ENCODE measurements at regions not wholly inside any gene's neighbourhood (a gene's known extent, or its start where the extent isn't known, plus 50 kb on each side); places are given as distances from the start of the nearest gene placed in this dataset.
"Not testable (repeated sequence)": the region's sequence is repeated elsewhere in the genome, so short reads cannot be mapped to it uniquely, and the experiment has no call there.

- no peak for DNase-seq
These were observed 102.2 kb upstream of the DAB2 start for GRCh38 chr5:39526914-39527477.

DNA sequence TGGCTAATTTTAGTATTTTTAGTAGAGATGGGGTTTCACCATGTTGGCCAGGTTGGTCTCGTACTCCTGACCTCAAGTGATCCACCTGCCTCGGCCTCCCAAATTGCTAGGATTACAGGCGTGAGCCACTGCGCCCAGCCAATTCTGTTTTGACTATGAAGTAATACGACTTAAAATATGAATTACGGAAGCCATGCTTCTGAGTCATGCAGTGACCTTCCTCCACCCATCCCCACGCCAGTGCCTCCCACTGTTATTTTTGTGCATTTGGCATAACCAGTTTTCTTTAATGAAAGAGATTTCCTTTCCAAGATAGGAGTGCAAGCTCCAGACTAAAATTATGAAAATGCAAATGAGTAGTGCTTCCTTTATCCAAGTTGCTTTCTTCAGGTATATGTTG, 101.0 kb upstream of the DAB2 start:
- DNase-seq = not testable (repeated sequence)

GRCh38 chr5:39525271-39525670, 100.5 kb upstream of the DAB2 start:
- DNase-seq = no peak

DNA sequence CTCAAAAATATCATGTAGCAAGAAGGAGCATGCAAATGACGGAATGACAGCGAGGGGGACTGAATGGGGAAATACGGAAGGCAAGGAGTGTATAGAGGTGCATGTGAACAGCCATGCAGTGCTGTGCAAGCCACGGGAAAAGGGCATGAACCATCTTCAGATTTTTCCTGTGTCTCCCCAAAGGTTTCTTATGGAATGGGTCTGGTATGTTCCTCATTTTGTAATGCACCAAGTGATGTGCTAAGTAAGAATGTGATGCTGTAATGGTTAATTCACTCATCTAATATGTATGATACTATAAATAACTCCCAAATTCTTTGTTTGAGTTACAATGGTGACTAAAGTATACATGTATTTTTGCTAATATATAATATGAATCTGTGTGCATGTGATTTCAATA, 99.0 kb upstream of the DAB2 start:
- no peak for DNase-seq

GRCh38 chr5:39521940-39522590, 97.3 kb upstream of the DAB2 start:
- DNase-seq = no peak

DNA sequence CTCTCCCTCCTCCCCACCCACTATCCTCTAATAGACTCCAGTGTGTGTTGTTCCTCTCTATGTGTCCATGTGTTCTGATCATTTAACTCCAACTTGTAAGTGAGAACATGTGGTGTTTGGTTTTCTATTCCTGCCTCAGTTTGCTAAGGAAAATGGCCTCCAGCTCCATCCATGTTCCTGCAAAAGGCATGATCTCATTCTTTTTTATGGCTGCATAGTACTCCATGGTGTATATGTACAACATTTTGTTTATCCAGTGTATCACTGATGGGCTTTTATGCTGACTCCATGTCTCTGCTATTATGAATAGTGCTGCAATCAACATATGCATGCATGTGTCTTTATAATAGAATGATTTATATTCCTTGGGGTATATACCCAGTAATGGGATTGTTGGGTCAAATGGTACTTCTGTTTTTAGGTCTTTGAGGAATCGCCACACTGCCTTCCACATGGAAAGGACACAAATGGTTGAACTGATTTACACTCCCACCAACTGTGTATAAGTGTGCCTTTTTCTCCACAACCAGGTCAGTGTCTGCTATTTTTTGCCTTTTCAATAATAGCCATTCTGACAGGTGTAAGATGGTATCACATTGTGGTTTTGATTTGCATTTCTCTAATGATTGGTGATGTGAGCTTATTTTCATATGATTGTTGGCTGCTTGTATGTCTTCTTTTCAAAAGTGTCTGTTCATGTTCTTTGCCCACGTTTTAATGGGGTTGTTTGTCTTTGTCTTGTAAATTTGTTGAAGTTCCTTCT, 96.5 kb upstream of the DAB2 start:
- no peak for DNase-seq

- DNase-seq = no peak
These were observed 95.4 kb upstream of the DAB2 start for GRCh38 chr5:39520232-39520572.

GRCh38 chr5:39519566-39520231, 94.9 kb upstream of the DAB2 start:
- no peak for DNase-seq

DNA sequence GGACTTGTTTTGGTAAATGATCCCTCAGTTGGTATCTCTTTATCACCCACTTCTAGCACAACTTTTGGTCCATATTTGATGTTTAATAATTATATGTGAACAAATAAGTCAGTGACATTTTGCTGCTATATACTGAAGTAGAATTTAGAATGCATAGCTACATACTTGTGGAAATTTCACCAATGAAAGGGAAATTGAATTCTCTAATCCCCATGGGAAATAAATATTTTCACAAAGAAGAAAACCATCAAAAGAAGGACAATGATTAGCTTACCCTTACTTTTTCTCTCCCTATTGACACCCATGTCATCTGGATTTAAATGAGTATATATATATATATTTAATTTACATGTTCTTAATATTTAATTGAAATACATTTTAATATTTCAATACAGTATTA, 94.3 kb upstream of the DAB2 start:
- no peak for DNase-seq

- no peak for DNase-seq
These were observed 93.7 kb upstream of the DAB2 start for GRCh38 chr5:39518516-39518915.

DNA sequence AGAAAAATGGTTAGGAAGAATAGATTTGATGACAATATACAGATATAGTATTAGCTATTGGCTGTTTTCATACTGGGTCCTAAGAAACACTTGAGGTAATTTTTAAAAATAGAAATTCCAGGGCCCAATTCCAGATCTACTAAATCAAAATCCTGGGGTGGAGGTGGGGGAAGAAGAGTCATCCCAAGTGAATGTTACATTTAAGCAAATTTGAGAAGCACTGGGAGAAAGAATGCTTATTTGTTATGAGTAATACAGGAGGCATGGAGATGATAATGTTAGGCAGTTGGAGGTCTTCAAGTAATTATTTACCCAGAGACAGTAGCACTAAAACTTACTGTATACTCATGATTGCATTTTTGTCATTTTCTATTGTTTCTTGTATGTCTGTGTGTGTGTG, 93.0 kb upstream of the DAB2 start:
- DNase-seq = no peak

GRCh38 chr5:39515881-39516280, 91.1 kb upstream of the DAB2 start:
- DNase-seq = no peak

GRCh38 chr5:39513236-39513635, 88.5 kb upstream of the DAB2 start:
- no peak for DNase-seq

DNA sequence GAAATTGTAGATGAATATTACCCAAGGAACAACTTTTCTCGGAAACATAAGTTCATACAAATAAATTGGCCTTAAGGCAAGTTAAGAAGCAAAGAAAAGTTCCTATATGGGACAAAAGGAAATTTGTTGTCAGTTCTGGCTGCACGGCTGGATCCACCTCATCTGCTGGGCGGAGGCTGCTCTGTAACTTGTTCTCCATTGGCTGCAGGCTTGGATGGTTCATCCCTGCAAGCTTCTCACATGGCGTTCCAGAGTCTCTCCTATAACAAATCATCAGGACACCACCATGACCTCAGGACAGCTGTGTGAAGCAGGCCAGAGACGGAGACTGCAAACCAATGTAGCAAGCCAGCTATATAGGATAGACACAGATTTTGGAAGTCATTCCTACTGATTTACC, 81.4 kb upstream of the DAB2 start:
- no peak for DNase-seq

DNA sequence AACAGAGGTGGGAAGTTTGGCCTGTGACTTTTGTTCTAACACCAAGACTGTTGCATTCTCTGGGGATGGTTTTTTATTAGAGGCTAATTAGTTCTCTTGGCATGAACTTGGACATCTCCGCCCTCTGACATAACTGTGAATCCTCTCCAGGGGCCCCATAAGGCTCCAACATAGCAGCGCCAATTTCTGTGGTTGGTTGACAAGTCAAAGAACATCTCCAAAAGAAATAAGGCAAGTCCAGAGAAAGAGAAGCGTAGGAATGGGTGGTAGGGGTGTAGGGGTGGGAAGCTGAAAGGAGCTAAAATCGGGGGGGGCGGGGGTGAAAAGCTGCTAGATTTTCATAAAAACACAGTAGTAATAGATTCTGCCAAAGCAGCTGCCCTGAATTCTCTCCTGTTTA, 81.0 kb upstream of the DAB2 start:
- no peak for DNase-seq

- DNase-seq = no peak
These were observed 80.6 kb upstream of the DAB2 start for GRCh38 chr5:39505363-39505762.

- DNase-seq = no peak
These were observed 78.4 kb upstream of the DAB2 start for GRCh38 chr5:39503155-39503554.

DNA sequence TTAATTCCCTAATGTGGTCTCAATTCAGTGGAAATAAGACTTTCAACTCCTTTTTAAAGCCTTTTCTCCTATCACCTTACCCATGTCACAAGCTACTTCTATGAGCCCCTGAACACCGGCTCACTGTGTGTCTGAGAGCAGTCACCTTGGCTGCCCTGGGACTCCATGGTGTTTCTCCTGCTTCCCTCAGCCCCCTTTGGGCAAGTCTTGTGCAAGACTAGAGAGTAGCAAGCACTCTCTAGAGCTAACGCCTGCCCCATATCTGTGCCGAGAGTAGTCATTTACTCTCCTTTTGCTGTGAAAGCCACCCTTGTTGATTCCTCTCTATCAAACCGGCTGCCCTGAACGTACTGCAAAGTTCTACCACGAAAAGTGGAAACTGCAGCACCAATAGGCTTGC, 77.9 kb upstream of the DAB2 start:
- no peak for DNase-seq

DNA sequence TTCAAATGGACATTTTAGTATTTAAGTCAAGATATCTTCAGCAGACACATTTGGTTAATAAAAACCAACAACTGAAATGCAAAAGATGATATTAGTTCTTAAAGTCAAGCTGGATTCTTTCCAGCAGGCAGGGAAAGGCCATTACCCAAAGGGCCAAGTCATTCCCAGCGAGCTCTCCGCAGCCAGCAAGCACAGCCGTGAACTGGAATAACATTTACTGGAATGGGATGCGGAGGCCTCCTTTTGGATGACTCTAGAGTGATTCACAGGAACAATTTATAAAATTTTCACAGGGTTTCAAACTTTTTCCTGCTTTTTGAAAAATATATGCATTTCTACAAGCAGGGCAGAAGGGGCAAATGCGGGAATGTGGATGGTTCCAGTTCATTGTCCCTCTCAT, 76.6 kb upstream of the DAB2 start:
- DNase-seq = no peak

DNA sequence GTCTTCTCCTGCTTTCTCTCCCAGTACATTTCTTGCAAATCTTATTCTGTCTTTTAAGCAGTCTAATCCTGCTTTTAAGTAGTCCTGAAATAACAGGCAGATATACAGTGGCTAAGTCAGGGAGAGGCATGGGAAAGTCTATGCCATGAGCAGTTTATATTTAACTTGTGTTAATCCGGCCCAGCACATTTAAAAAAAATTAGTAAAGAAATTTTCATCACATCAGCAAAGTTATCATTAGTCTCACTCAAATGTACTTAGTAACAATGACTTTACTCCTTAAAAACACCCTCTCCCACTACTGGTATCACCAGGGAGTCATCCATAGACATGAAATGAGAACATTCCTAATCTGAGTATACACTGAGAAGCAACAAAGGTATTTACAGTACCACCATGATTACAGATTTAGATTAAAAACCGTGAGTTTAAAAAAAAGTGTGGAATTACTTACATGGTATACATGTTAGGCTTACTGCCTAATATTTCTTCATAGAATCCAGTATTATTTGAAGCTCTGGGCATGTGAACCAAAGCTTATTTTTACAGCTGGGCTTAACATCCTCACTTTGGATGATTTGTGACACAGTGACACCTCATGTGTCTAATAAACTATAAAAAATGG, 75.9 kb upstream of the DAB2 start:
- DNase-seq = no peak

GRCh38 chr5:39498278-39498952, 73.6 kb upstream of the DAB2 start:
- no peak for DNase-seq

DNA sequence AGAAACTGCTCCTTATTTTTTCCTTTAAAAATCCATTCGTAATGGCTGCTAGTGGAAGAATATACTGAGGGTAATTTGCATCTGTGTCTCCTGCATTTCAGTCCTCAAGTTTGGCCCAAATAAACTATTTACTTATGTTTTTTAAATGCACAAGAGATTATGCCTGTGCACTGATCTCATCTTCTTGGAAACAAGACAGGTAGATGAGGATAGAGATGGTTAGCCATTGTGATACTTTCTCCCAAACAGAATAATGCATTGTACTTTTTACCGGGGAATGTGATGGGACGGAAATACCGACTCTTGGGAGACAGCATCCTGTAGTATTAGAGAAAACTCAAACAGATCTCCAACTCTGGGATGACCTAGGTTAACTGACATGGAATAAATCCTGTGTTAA, 72.5 kb upstream of the DAB2 start:
- no peak for DNase-seq

DNA sequence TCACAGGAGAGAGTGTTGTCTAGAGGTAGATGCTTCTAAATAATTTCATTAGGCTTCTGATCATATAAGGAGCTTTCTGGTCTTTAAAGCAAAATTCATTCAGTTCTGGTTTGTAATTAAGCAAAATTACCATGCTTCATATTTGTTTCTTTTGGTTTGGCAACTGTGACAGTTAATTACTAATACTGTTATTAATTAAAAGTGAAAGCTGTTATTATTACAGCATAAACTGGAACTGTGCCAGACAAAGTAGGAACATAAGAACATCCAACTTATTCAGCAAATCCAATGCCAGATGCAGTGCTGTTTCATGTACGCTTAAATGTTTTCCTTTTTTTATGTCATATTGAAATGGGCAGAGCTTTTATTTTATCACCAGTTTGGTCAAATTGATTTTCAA, 70.4 kb upstream of the DAB2 start:
- no peak for DNase-seq

Measured in NCI-H774 (cell line).